HUDEP-2 (cell line): ENCODE measurements at regions not wholly inside any gene's neighbourhood (a gene's known extent, or its start where the extent isn't known, plus 50 kb on each side); places are given as distances from the start of the nearest gene placed in this dataset.

Experiments used
- DNase-seq, 76 experiments: peaks; one replicate each; lab custom pipeline; 2025; ENCODE audit not compliant: unreplicated experiment in 76 of 76; lab: John Stamatoyannopoulos, UW

DNA sequence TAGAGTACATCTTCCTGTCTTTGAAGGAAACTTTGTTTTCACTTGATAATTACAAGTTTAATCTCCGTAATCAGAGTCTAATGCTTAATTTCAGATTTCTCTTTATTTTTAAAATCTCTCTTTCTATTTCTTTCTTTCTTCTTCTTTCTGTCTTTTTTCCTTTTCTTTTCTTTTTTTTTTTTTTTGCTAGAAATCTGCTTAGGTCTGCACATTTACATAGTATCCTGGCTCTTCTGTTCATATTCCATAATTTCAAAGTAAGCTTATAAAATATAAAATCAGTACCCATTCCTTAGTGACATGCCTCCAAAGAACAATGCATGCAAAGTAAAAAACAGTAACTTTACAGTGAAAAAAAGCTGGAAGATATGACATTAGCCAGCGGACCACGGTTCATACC lies 601.7 kb upstream of the VSTM2A start:
- no peak for DNase-seq

DNA sequence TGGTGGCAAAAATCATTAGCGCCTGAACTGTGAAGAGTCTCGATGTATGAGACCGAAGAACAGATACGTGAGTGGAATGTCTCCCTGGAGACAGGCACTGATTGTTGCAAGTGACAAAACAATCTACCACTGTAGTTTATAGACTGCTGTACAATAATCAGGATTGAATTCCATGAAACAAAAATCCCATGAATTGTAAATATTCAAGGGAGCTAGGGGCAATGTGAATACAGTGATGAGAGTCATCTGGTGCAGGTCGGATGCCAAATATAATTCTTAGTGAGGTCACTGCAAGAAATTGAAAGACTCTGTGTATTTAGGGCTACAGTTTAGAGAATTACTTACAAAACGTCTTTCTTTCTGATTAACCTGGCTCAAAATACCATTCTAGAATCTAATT lies 594.4 kb upstream of the VSTM2A start:
- DNase-seq, result no peak

DNA sequence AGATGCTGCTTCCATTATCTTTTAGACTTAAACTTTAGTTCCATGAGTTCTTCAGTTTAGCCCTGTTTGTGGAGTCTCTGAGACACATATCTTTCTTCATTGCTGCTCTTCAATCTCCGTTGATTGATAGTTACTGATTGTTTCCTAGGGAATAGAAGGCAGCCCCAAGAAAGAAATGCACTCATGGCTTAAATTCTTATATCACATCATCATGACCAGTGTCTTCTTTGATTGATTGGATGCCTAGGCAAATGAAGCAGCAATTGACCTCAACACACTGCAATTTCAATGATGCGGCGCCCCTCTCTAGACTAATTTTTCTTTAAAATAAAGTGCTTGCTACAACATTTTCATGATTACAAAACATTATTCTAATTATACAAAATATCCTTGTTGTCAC lies 576.5 kb upstream of the VSTM2A start:
- DNase-seq, result no peak

- DNase-seq, result no peak
Observed at GRCh38 chr7:53983480-53983879, 558.7 kb upstream of the VSTM2A start.

GRCh38 chr7:53984776-53985175 lies 557.4 kb upstream of the VSTM2A start:
- no peak for DNase-seq

GRCh38 chr7:53988376-53988775 lies 553.8 kb upstream of the VSTM2A start:
- DNase-seq, result no peak

DNA sequence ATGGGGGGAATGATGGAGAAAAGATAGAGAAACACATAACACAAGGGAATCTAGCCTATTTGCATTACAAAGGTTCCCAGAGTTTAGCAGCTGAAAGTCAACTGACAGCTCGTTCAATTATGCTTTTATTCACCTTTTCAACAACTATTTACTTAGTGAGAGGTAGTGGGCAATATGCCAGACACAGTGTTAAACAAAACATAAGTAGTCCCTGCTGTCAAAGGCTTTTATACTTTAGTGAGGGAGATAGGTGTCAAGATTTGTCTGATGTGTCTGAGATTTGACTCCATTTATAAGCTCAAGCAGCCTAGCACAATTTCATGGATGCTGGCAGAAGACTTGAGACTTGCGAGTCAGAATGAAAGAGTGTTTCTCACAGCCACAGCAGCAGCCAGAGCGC lies 549.0 kb upstream of the VSTM2A start:
- no peak for DNase-seq

DNA sequence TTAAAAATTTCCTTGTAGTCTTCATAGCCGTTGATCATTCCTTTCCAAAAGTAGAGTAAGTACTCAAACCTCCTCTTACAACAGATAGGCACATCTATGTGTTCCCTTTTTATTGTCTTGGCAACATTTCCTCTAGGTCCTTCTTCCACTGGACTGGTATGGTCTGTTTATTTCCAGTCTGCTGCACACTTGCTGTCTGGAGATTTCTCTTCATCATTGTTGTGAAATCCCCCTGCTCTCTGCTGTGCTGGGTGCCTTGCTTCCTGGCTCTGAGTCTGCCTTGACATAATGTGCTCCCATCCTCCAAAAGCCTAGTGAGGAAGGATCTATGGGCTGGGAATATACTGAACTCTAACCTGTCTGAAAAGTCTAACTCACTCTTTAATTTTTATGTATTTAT lies 545.3 kb upstream of the VSTM2A start:
- DNase-seq, result no peak

DNA sequence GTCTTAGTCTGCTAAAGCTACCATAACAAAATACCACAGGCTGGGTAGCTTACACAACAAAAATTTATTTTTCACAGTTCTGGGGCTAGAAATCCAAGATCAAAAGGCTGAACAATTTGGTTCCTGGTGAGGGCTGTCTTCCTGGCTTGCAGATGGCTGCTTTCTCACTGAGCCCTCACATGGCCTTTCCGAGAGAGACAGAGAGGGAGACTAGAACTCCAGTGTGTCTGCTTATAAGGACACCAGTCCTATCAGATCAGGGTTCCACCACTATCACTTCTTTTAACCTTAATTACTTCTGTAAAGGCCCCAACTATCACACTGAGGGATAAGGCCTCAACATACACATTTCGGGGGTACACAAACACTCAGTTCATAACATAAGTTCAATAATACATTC lies 527.4 kb upstream of the VSTM2A start:
- no peak for DNase-seq

GRCh38 chr7:54015251-54015650 lies 526.9 kb upstream of the VSTM2A start:
- peak in 6 of 76 experiments; percentile 0 to 45 (median 28) for DNase-seq

DNA sequence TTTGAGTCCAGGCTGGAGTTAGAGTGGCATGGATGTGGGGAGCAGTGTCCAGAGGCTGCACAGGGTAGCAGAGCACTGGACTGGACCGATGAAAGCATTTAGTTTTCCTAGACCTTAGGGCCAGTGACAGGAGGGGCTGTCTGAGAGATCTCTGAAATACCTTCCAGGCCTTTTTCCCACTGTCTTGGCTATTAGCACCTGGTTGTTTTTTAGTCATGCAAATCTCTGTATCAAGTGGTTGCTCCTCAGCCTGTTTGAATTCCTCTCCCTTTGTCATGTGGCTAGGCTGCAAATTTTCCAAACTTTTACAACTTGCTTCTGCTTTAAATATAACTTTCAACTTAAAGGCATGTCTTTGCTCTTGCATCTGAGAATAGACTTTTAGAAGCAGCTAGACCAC lies 504.3 kb upstream of the VSTM2A start:
- DNase-seq, result no peak

GRCh38 chr7:54060643-54061042 lies 481.5 kb upstream of the VSTM2A start:
- no peak for DNase-seq

GRCh38 chr7:54066643-54067042 lies 475.5 kb upstream of the VSTM2A start:
- DNase-seq, result no peak

DNA sequence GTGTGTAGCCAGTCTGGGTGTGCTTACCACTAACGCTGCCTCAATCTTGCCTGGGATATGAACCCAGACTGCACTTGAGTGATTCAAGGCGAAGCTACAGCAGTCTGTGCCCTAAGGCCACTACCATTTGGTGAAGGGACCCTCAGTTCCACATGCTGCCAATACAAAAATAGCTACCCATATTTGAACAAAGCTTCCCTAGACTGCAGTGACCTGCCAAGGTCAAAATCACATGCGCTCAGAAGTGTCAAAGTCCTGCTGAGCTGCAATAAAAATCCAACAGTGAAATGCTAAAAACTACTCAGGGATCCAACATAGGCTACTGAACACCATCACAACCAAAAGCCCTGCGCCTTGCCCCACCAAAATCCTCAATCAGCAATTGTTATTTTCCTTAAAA lies 472.3 kb upstream of the VSTM2A start:
- no peak for DNase-seq

- peak in 2 of 76 experiments; percentile 15 to 35 for DNase-seq
Observed at GRCh38 chr7:54072710-54073109, 469.5 kb upstream of the VSTM2A start.

- peak in 1 of 76 experiments; percentile 52 for DNase-seq
Observed at GRCh38 chr7:54076616-54077015, 465.6 kb upstream of the VSTM2A start.

DNA sequence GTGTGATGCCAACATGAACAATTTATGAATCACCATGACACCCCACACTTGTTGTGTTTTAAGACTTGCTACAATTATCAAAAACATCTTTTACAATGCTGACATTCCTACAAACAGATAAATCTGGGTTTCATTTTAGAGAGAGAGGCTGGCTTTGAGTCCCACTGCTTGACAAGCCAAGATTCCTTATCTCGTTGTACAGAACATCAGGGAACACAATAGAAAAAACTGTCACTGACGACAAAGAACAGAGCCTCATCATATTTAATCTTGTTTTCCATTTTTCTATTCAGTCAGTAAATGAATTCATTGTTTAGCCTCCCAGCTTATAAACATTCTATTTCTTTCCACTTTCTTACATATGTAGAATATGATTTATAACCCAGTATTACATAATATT lies 461.6 kb upstream of the VSTM2A start:
- DNase-seq, result peak in 1 of 76 experiments; percentile 19

DNA sequence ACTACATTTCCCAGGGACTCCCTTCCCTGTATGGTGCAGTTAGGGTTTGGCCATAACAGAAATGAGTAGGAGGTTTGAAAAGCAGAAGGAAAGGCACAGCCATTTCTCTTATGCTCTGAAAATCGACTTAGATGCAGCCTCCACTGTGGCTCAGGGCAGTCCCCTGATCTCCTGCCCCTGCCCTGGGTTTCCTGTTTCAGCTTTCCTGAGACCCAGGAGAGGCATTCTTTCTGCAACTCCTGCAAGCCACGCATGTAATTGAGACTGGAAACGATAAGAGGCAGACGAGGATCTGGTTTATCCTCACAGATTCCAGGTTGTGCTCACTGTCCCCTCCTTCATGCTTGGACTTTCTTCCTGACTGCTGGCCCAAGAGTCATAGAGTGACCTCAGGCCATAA lies 461.2 kb upstream of the VSTM2A start:
- DNase-seq, result no peak

GRCh38 chr7:54084340-54084739 lies 457.8 kb upstream of the VSTM2A start:
- no peak for DNase-seq

DNA sequence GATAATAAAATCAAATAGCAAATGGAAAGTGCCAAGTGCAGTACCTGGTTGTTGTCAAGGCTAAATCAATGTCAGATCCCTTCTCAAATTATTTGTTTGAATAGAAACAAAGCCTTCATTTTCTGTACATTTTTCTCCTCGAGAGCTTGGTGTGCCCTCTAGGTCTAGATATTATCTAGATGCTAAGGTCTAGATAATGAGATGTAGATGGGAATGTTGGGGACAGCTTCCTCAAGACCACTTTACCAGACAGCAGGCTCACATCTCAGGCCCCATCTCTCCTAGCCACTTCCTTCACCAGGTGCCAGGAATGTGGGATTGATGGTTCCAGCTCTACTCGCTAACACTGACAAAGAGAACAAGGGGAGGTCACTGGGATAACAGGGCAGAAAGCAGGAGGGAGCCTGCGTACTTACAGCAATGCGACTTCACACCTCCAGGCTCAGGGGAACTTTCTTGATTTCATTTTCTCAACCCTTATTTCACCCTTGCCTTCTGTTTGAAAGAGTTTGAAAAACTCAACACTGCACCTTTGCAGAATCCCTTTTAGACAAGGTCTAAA lies 451.4 kb upstream of the VSTM2A start:
- no peak for DNase-seq

DNA sequence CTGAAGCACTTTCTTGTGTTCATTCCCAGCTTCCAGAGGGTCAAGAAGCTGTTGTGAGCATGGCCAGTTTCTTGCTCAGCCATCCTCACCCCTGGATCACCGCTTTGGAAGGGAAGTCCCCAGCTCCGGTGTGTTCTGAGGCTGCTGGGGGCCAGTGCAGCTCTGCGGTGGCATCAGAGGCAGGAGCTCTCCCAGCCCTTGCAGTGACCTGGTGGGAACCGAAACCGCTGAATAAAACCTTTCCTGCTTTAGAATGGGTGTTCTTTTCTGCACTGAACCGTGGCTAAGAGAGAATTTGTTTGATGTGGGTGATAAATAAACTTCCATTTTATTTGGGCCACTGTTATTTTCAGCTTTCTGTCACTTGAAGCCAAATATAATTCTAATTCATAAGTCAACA lies 450.9 kb upstream of the VSTM2A start:
- DNase-seq, result no peak

GRCh38 chr7:54097886-54098285 lies 444.3 kb upstream of the VSTM2A start:
- DNase-seq, result no peak

DNA sequence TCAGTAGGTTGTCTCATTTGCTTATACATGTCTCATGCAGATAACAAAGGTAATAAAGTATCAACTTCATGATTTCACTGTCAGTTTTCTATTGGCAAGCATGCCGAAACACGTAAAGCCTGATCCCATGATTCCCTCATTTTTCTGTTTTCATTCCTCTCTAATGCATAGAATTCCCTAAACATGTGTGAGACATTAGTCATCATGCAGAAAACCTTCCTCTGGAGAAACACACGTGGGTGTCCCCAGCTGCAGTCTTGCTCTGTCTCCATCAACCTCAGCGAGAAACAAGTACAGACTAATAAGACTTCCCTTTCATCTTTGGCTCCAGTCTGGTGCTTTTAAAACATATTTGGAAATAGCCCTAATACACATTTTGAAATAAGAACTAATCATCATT lies 432.7 kb upstream of the VSTM2A start:
- DNase-seq, result no peak
